Neural cell (in vitro differentiated cells): ENCODE measurements at regions not wholly inside any gene's neighbourhood (a gene's known extent, or its start where the extent isn't known, plus 50 kb on each side); places are given as distances from the start of the nearest gene placed in this dataset.

Source experiments
- H2AFZ ChIP-seq: fragments of 200-600, 300-800 bp; sonication (generic), shearing (Covaris generic); 2 replicates; pipeline ENCODE4 v1.6.0; 2014; ENCODE audit warnings: low read depth, mild to moderate bottlenecking, antibody characterized with exemption, low read length, moderate library complexity
- H3F3A ChIP-seq: fragments of 200-600 bp; shearing (Covaris generic); 2 replicates; pipeline ENCODE4 v1.6.1; 2016; ENCODE audit warnings: mild to moderate bottlenecking, moderate library complexity, mixed read lengths, antibody characterized with exemption, low read length; ENCODE audit not compliant: insufficient read depth, poor library complexity, severe bottlenecking
- H3K27ac ChIP-seq: fragments of 200-600, 300-800 bp; sonication (generic), shearing (Covaris generic); 2 replicates; pipeline ENCODE4 v1.5.1; 2014; ENCODE audit warnings: mild to moderate bottlenecking, low read length, moderate library complexity
- H3K27me3 ChIP-seq: fragments of 300-800, 200-600 bp; sonication (generic), shearing (Covaris generic); 2 replicates; pipeline ENCODE4 v1.6.0; 2014; ENCODE audit warnings: mild to moderate bottlenecking, low read depth, low read length, moderate library complexity; ENCODE audit not compliant: insufficient read depth
- H3K36me3 ChIP-seq: fragments of 300-800, 200-600 bp; sonication (generic), shearing (Covaris generic); 2 replicates; pipeline ENCODE4 v1.5.1; 2014; ENCODE audit warnings: mild to moderate bottlenecking, antibody characterized with exemption, low read length, moderate library complexity; ENCODE audit not compliant: insufficient read depth
- H3K4me2 ChIP-seq: fragments of 300-800, 200-600 bp; sonication (generic), shearing (Covaris generic); 2 replicates; pipeline ENCODE4 v1.6.0; 2014; ENCODE audit warnings: mild to moderate bottlenecking, low read length
- H3K4me3 ChIP-seq: fragments of 300-800, 200-600 bp; sonication (generic), shearing (Covaris generic); 2 replicates; pipeline ENCODE4 v1.5.1; 2014; ENCODE audit warnings: mild to moderate bottlenecking, low read length, moderate library complexity
- H3K79me2 ChIP-seq: fragments of 200-600 bp; shearing (Covaris generic); replicated peaks from 2 replicates; pipeline ENCODE4 v1.6.0; 2014; ENCODE audit warnings: mild to moderate bottlenecking, low read length, moderate library complexity; ENCODE audit not compliant: insufficient read depth
- H3K9ac ChIP-seq: fragments of 300-800, 200-600 bp; sonication (generic), shearing (Covaris generic); 2 replicates; pipeline ENCODE4 v1.6.1; 2016; ENCODE audit warnings: mild to moderate bottlenecking, low read length, mixed read lengths
- H3K9me2 ChIP-seq: fragments of 200-600 bp; shearing (Covaris generic); 2 replicates; pipeline ENCODE4 v1.6.1; 2016; ENCODE audit warnings: mild to moderate bottlenecking, low read length, mixed read lengths; ENCODE audit not compliant: insufficient read depth
- H3K9me3 ChIP-seq: fragments of 200-600, 300-800 bp; sonication (generic), shearing (Covaris generic); 2 replicates; pipeline ENCODE4 v1.6.1; 2016; ENCODE audit warnings: mild to moderate bottlenecking, mixed run types, low read length, moderate library complexity, mixed read lengths
- H4K20me1 ChIP-seq: fragments of 200-600 bp; shearing (Covaris generic); 2 replicates; pipeline ENCODE4 v1.6.1; 2016; ENCODE audit warnings: mild to moderate bottlenecking, mixed run types; ENCODE audit not compliant: insufficient read depth
- CTCF ChIP-seq: fragments of 450-650 bp; IDR thresholded peaks from 2 replicates; pipeline ENCODE4 v1.5.1; 2014; ENCODE audit warnings: antibody characterized with exemption, mild to moderate bottlenecking, moderate library complexity; ENCODE audit not compliant: poor library complexity, severe bottlenecking
- EP300 ChIP-seq: fragments of 450-650 bp; conservative IDR thresholded peaks from 2 replicates; pipeline ENCODE4 v1.6.1; 2014; ENCODE audit warnings: antibody characterized with exemption, mild to moderate bottlenecking, moderate library complexity; ENCODE audit not compliant: poor library complexity, severe bottlenecking
- EZH2 ChIP-seq: fragments of 200-600, 300-800 bp; shearing (Covaris generic), sonication (generic); IDR thresholded peaks from 2 replicates; pipeline ENCODE4 v1.6.1; 2014; ENCODE audit warnings: antibody characterized with exemption, low read length, borderline replicate concordance, mild to moderate bottlenecking; ENCODE audit not compliant: insufficient read depth, poor library complexity, severe bottlenecking
- MXI1 ChIP-seq: fragments of 450-650 bp; conservative IDR thresholded peaks from 2 replicates; pipeline ENCODE4 v1.6.1; 2014; ENCODE audit warnings: antibody characterized with exemption, mild to moderate bottlenecking; ENCODE audit not compliant: poor library complexity, severe bottlenecking
- POLR2AphosphoS5 ChIP-seq: IDR thresholded peaks from 2 replicates; pipeline ENCODE4 v1.6.1; 2012
- RAD21 ChIP-seq: fragments of 450-650 bp; conservative IDR thresholded peaks from 2 replicates; pipeline ENCODE4 v1.6.1; 2014; ENCODE audit warnings: antibody characterized with exemption, mild to moderate bottlenecking, moderate library complexity
- SMC3 ChIP-seq: fragments of 450-650 bp; conservative IDR thresholded peaks from 2 replicates; pipeline ENCODE4 v1.6.1; 2014; ENCODE audit warnings: antibody characterized with exemption, mild to moderate bottlenecking, moderate library complexity; ENCODE audit not compliant: poor library complexity
- TAF1 ChIP-seq: IDR thresholded peaks from 2 replicates; pipeline ENCODE4 v1.6.1; 2012; ENCODE audit warnings: low read depth
- TF ChIP-seq, protein P1 (sequence below): IDR thresholded peaks from 2 replicates; pipeline ENCODE4 v1.6.1; 2012; ENCODE audit warnings: borderline replicate concordance

DNA sequence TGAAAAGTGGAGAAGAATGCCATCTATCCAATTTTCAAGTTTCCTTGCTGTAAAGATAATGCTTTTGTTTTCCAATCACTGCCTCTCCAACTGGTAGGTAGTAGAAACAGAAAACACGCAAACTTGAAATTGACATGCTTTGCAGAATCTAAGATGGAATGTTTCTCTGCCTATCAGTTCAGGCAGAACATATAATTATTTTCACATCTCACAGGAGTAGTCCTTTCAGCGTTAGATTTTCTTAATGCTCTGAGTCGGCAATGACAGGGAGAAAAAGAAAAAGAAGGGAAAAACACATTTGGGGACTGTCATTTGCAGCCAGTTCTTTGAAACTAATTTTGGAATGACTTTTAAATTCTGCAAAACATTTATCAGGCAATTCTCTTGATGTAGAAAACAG, 818.7 kb upstream of the PTPRD start:
- no peaks in the 10 kb centered on the region for H3K79me2 ChIP-seq
- H4K20me1 ChIP-seq: no peaks in the 10 kb centered on the region
- H3K9me2 ChIP-seq: no peaks in the 10 kb centered on the region
- peak; percentile 77 for TF ChIP-seq POLR2AphosphoS5
- TF ChIP-seq, protein P1, sequence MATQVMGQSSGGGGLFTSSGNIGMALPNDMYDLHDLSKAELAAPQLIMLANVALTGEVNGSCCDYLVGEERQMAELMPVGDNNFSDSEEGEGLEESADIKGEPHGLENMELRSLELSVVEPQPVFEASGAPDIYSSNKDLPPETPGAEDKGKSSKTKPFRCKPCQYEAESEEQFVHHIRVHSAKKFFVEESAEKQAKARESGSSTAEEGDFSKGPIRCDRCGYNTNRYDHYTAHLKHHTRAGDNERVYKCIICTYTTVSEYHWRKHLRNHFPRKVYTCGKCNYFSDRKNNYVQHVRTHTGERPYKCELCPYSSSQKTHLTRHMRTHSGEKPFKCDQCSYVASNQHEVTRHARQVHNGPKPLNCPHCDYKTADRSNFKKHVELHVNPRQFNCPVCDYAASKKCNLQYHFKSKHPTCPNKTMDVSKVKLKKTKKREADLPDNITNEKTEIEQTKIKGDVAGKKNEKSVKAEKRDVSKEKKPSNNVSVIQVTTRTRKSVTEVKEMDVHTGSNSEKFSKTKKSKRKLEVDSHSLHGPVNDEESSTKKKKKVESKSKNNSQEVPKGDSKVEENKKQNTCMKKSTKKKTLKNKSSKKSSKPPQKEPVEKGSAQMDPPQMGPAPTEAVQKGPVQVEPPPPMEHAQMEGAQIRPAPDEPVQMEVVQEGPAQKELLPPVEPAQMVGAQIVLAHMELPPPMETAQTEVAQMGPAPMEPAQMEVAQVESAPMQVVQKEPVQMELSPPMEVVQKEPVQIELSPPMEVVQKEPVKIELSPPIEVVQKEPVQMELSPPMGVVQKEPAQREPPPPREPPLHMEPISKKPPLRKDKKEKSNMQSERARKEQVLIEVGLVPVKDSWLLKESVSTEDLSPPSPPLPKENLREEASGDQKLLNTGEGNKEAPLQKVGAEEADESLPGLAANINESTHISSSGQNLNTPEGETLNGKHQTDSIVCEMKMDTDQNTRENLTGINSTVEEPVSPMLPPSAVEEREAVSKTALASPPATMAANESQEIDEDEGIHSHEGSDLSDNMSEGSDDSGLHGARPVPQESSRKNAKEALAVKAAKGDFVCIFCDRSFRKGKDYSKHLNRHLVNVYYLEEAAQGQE: peak; percentile 74
- TF ChIP-seq EP300: peak; percentile 60
- no peak for TF ChIP-seq RAD21
- H3K9ac ChIP-seq: no peak overlapping the region
- H3K9me3 ChIP-seq: no peaks in the 10 kb centered on the region
- H3K27me3 ChIP-seq: no peaks in the 10 kb centered on the region
- no peak overlapping the region for H3K4me2 ChIP-seq
- no peak overlapping the region for H3K27ac ChIP-seq
- H2AFZ ChIP-seq: no peak overlapping the region
- no peak overlapping the region for H3K4me3 ChIP-seq
- no peaks in the 10 kb centered on the region for H3K36me3 ChIP-seq
- H3F3A ChIP-seq: no peaks in the 10 kb centered on the region

DNA sequence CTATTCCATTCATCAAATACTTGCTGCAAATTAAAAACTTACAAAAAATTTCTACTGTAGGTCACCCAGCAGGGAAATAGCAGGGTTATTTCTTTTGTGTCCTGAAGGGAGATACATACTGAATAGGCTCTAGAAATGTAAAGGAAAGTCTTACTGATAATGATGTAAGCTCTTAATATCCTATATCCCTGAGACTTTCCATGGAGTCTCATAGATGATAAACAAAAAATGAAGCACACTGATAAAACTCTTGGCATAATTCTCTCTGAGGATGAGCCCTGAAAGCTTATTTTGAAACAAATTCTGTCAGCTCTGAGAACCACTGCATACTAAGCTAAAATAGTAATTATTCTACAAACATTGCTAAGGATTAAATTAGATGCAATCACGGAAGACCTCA, 819.6 kb upstream of the PTPRD start:
- Histone ChIP-seq H3K79me2 (no peaks in the 10 kb centered on the region), H3K9me3 (no peaks in the 10 kb centered on the region), H3K27me3 (no peaks in the 10 kb centered on the region), H3K27ac (no peak overlapping the region), H3K9me2 (no peaks in the 10 kb centered on the region), H4K20me1 (no peaks in the 10 kb centered on the region), H2AFZ (no peak overlapping the region), H3K36me3 (no peaks in the 10 kb centered on the region), H3F3A (no peaks in the 10 kb centered on the region), H3K4me3 (no peak overlapping the region), H3K4me2 (no peak overlapping the region), H3K9ac (no peak overlapping the region)
- TF ChIP-seq EZH2 (no peak), POLR2AphosphoS5 (no peak), TAF1 (no peak), RAD21 (no peak), EP300 (no peak), MXI1 (no peak), SMC3 (no peak), CTCF (no peak)
- TF ChIP-seq, protein P1: no peak
